ENCODE measurements at regions not wholly inside any gene's neighbourhood (a gene's known extent, or its start where the extent isn't known, plus 50 kb on each side); places are given as distances from the start of the nearest gene placed in this dataset.
"Not testable (repeated sequence)": the region's sequence is repeated elsewhere in the genome, so short reads cannot be mapped to it uniquely, and the experiment has no call there.

- no peak for DNase-seq
These were observed 1490.0 kb upstream of the GBE1 start for GRCh38 chr3:83251490-83251889.

DNA sequence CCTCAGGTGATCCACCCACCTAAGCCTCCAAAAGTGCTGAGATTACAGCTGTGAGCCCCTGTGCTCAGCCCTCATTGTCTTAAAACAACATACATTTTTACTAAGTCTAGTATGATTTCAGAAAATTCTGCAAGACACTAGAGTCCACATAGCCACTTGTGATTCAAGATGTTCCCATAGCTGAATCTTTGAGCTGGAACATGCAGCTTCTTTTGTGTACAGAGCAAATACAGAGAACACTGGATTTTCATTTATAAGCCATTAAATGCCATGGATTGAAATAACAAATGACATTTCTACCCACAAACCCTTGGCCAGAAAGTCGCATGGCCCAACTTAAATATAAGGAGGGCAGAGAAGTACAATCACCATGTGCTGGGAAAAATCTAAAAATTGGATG, 1489.2 kb upstream of the GBE1 start:
- DNase-seq: no peak

- DNase-seq: no peak
These were observed 1487.0 kb upstream of the GBE1 start for GRCh38 chr3:83248454-83248853.

- DNase-seq: no peak
These were observed 1473.9 kb upstream of the GBE1 start for GRCh38 chr3:83235180-83235814.

DNA sequence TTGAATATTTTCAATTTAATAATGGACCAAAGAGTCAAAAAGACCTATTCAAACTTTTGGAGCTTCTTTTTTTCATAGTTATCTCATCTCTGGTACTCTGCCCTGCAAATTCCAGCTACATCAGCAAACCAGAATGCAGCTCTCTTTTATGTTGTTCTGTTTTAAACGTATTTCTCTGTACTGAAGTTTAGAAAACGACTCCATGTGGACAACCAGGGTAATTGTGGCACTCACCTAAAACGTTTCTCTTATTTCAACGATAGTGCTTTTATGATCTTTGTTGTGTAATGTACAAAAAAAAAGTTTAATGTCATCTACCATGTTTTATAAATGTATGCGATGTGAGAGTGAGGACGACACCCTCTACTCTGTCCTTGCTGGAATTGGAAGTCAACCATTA, 1472.3 kb upstream of the GBE1 start:
- DNase-seq: no peak

DNA sequence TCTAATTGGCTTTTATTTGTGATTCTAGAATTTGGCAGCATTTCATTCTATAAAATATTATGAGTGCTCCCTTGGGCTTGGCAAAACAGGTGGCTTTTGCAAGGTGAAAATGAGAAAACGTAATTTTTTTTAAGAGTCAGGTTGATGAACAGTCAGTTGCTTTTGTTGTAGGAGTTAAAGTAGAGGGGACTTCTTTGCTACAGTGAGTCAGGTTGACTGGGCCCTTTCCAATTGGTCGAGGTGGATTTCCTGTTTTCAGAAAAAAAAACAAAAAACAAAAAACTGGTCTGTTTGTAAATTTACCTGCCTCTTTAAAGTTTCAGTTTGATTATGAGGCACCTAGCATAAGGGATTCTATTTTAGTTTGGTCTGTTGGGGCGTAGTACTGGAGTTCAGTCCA, 1469.4 kb upstream of the GBE1 start:
- no peak for DNase-seq

- no peak for DNase-seq
These were observed 1468.9 kb upstream of the GBE1 start for GRCh38 chr3:83230376-83230775.

GRCh38 chr3:83226751-83227150, 1465.3 kb upstream of the GBE1 start:
- DNase-seq: no peak

DNA sequence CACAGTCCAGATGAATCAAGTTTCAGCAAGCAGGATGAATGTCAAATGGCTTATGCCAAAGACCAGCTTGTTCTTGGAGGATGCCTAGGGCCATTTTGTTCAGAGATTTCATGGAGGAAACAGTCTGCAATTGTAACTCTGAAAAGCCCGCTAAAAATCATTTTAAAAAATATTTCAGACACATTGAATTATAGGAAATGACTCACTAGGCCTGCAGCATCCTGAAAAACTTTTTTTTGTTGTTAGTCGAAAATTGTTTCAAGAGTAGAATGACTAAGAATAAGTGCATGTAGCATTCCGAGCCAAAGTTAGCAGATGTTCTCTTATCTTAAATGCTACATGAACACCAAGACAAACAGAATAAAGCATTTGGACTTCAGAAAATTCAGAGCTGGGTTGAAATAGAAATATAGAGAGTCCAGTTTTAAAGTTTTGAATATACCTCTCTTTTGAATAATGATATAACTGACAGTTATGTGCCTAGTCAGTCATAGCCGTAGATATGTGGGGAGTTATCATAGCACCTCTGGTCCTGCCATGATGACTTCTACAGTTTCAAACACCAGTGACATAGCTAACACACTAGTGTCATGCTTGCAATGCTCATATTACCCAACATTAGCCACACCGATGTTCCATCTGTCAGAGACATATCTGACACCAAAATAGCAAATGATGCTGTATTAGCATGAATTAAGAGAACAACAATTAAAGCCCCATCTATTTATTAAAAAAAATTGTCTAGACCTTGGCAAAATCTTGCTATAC, 1462.8 kb upstream of the GBE1 start:
- DNase-seq: no peak

DNA sequence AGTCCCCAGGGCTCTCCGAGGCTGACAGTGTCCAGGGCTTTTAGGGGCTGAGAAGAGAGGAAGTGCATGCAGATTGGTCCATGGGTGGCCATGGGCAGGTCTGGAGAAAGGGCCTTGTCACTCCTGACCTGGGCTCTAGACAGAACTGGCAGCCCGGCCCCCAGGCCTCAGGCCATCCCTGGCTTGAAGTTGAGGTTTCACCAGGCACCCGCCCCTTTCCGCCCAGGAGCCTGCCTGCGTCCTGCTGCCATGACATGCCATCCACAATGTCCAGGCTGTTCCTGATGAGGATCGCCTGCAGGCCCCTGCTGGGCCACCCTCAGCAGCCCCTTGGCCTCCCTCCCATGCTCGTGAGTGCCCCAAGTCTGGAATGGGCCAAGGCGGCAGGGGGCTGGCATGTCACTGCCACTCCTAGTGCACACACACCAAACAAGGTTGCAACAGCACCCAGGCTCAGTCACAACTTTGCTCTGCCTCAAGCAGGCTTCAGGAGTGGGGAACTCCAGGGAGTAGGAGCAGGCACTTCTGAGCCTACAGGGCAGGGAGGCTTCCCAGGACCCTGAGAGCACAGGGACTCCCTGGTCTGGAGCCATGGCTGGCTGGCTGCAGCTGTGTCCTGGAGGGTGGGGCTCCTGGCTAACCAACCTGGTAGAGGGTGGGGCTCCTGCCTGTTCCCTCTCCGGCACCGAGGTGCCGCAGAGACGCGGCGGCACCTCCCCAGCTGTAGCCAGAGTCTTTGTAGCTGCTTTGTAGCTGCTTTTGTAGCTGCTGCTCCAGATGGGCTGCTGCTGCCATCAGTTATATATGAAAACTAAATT, 1457.1 kb upstream of the GBE1 start:
- no peak for DNase-seq

GRCh38 chr3:83217595-83218118, 1456.2 kb upstream of the GBE1 start:
- not testable (repeated sequence) for DNase-seq

- DNase-seq: no peak
These were observed 1455.6 kb upstream of the GBE1 start for GRCh38 chr3:83216919-83217594.

GRCh38 chr3:83195243-83195642, 1433.8 kb upstream of the GBE1 start:
- no peak for DNase-seq

GRCh38 chr3:83193526-83193925, 1432.1 kb upstream of the GBE1 start:
- no peak for DNase-seq

GRCh38 chr3:83189634-83190033, 1428.2 kb upstream of the GBE1 start:
- no peak for DNase-seq

GRCh38 chr3:83169473-83169872, 1408.0 kb upstream of the GBE1 start:
- no peak for DNase-seq

DNA sequence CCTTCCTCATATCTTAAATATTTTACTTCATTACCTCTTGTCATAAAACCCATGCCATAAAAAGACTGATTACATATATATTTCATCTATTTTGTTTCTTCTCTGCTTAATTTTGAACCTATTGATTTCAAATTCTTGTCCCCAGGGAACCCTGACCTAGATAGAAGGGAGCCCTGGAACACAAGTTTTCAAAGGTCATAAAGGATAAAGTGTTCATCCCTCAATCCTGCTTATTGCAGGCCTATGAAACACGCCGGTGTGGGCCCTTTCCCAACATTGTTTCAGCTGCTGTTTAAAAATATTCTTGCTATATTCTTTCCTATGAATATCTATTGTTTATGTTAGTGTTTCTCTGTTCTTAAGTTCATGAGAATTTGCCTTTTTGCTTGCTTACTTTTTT, 1389.5 kb upstream of the GBE1 start:
- no peak for DNase-seq

GRCh38 chr3:83140983-83141382, 1379.5 kb upstream of the GBE1 start:
- DNase-seq: no peak

DNA sequence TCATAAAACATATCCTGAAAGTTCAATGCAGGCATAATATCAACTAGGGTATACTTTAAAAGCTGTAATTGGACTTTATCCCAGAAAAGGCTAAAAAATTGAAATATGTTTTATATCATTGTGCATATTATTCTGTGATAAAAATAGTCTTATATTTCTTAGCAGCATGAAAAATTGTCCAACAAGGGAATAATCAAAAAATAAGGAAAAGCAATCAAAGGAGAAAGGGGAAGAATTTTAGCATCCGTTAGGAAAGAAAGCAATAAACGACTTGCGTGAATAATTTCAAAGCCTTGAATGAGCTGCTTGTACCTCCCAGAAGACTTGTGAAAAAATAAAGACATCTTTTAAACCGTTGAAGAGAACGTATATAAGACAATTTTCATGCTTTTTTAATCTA, 1369.8 kb upstream of the GBE1 start:
- no peak for DNase-seq

DNA sequence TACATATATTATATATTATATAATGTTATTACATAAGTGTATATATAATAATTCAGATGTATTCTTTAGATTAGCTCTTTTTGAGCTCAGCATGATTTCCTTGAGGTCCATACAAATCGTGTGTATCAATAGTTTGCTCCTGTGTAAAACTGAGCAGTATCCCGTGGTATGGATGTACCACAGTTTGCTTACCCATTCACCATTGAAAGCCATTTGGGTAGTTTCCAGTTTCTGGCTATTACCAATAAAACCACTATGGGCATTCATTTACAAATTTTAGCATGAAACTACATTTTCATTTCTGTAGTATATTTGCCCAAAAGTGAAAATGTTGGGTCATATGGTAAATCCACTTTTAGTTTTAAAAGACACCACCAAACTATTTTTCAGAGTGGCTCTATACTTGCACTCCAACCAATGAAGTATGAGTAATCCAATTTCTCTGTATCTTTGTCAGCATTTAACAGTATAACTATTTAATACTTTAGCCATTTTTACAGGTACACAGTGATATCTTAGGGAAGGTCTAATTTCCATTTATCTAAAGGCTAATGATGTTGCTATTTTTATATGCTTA, 1361.4 kb upstream of the GBE1 start:
- DNase-seq: no peak

GRCh38 chr3:83093222-83093572, 1331.8 kb upstream of the GBE1 start:
- DNase-seq: no peak

- no peak for DNase-seq
These were observed 1331.2 kb upstream of the GBE1 start for GRCh38 chr3:83092521-83093221.

Measured in inflammatory macrophage treated with lipopolysaccharide for 4 hours (primary cell).